GM21381 (cell line): ENCODE measurements at regions not wholly inside any gene's neighbourhood (a gene's known extent, or its start where the extent isn't known, plus 50 kb on each side); places are given as distances from the start of the nearest gene placed in this dataset.

Experiments used
- ATAC-seq: cut with Tn5 transposase; IDR thresholded peaks from one replicate; pipeline ENCODE4 v1.9.1; 2021; ENCODE audit warnings: mild to moderate bottlenecking, moderate library complexity; ENCODE audit not compliant: unreplicated experiment

GRCh38 chr18:56545464-56545863, 92.9 kb downstream of the TXNL1 start:
- no peak for ATAC-seq

GRCh38 chr18:56542476-56542875, 95.9 kb downstream of the TXNL1 start:
- ATAC-seq = no peak

- no peak for ATAC-seq
These were observed 96.6 kb downstream of the TXNL1 start for GRCh38 chr18:56541793-56542192.

DNA sequence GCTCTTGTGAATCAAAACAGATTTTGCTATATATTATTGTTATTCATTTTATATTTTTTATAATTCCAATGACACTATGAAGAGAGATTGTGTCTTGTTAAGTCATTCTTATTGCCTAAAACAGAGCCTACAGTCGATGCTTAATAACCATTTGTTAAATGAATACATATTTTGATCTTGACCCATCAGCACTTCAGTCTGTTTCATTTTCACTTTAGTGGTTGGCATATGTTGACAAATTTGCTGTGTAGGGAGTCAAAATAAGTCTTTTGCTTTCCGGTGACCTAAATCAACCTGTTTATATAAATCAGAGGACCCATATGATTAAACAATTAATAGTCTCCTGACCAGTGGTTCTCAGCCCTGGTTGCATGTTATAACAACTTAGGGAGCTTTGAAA, 97.1 kb downstream of the TXNL1 start:
- ATAC-seq = no peak

- no peak for ATAC-seq
These were observed 99.6 kb downstream of the TXNL1 start for GRCh38 chr18:56538746-56539145.

- peak; percentile 94 for ATAC-seq
These were observed 106.1 kb downstream of the TXNL1 start for GRCh38 chr18:56532176-56532840.

GRCh38 chr18:56522816-56523215, 115.6 kb downstream of the TXNL1 start:
- ATAC-seq = no peak

DNA sequence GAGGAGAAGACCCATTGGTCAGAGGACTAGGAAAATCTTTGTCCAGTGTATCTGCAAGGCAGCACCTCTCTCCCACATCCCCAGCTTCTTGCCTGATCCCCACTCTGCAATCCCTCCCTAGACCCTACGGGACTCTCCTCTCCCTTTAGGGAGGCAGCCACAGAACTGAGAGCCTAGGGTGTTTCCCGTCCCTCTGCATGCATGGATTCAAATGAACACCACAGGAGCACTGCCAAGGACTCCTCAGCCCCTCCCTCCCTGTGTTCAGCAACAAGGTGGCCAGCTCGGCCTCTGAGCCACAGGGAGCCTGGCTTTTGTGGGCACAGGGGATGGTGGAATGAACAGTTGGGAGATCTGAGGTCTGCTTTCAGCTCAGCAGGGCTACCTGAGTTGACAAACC, 117.1 kb downstream of the TXNL1 start:
- ATAC-seq = no peak

DNA sequence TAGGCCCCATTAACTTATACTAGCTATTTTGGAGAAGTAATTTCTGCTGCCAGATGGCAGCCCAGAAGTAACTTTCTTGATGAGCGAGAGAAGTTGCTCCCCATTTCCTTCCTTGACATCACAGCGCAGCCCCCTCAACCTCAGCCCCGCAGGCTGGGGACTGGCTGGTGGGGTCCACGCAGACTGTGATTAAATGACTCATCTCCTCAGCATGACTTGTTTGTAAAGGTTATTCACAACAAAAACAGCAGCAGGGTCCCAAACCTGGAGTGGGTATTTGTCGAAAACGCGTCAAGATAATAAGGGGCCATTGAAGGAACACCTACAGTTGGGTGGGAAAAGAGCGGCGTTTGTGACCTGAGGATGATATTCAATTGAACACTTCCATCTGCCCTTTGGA, 120.6 kb downstream of the TXNL1 start:
- no peak for ATAC-seq

DNA sequence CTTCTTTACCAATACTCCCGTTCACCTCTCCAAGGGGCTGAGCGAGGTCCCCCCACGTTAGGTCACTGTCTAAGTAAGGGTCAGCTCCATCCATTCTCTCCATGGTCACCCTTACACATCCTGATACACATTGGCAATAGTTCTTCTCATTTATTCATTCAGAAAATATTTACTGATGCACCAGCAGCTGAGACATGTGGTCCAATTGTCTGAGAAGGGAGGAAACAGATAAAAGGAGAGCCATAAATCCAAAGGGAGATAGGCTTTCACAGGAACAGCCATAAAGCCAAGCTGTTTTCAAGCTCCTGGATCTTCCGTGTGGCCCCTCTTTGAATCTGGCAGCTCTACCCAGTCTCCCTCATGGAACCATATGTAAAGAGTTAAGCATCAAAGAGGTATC, 121.2 kb downstream of the TXNL1 start:
- no peak for ATAC-seq

DNA sequence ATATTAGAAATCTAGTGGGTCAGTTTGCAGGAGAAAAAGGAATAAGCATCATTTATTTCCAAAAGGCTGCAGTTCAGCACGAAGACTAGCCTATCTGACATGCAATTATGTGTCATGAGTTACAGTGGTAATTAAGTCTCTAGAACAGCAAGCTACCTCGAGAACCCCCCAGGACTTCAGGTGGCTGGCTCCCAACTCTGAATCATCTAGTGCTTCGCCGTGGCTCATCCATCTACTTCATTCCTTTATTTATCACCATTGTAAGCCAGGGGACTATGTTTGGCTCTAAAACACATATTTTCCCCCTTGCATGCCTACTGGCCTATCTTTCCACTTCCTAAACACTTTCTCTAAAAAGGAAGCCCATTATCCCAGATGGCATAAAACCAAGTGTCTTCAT, 121.6 kb downstream of the TXNL1 start:
- no peak for ATAC-seq

DNA sequence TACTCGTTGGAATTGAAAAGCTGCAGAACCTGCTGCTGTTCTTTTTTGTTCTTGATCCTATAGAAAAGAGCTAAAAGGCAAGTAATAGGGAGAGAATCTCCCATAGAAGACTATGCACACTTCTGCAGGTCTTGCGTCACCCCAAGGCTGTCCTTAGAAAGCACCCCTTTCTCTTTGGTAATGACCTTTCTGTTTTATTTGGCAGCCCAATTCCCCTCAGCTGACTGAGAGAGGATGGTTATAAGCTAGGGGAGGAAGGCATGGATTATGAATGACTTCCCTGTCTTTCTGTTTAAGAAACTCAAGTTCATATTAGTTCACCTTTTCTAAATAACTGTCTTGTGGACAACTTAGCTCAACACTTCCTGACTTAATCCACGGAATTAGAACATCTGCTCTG, 122.9 kb downstream of the TXNL1 start:
- ATAC-seq = no peak

DNA sequence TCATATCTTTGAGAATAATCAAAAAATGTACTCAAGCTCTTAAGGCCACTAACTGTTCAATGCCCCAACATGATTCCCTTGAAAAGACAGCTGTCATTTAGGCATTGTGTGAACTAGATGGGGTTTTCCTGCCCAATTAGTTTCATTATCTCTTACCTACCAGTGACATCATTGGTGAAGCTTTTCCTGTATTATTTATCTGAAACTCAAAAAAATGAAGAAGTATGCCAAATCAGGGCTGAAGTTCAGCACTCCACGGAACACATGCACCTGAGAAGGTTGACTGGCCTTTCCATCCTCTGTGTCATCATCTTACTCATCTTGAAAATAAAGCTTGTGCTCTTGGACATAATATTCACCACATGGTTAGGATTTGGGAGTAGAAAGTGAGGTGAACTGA, 126.4 kb downstream of the TXNL1 start:
- peak; percentile 69 for ATAC-seq

GRCh38 chr18:56510108-56510507, 128.3 kb downstream of the TXNL1 start:
- ATAC-seq = no peak

DNA sequence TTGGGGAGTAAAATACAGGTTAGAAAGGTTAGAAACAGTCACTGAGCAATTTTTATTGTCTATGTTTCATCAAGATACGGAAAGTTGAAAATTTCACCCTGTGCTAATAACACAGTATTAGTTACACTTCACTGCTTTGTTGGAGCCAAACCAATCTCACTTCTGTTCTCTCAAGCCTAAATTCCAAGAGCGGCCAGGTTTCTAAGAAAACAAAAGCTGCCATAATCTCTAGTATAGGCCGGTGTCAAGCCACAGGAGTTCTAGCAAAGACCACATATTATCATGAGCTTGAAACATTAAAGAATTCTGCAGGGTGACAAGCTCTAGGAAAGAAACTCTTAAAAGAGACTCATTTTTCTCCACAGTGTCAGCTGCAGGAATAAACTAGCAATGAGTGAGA, 128.7 kb downstream of the TXNL1 start:
- no peak for ATAC-seq

DNA sequence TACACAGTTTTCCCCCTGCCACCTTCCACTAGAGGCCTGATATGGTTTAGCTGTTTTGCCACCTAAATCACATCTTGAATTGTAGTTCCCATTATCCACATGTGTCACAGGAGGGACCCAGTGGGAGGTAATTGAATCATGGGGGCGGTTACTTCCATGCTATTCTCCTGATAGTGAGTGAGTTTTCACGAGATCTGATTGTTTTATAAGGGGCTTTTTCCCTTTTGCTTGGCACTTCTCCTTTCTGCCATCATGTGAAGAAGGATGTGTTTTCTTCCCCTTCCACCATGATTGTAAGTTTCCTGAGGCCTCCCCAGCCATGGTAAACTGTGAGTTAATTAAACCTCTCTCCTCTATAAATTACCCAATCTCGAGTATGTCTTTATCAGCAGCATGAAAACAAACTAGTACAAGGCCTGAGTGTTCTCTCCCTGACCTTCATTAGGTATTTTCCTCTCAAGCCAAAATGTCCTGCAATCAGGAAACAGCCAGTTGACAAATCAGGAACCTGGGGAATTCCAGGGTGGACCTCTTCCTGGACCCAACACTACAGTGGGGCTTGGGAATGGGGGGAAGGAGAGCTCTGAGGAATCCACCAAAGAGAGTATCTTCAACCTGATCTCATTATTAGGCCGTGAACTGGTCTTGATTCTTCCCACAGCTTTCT, 129.9 kb downstream of the TXNL1 start:
- ATAC-seq = no peak

DNA sequence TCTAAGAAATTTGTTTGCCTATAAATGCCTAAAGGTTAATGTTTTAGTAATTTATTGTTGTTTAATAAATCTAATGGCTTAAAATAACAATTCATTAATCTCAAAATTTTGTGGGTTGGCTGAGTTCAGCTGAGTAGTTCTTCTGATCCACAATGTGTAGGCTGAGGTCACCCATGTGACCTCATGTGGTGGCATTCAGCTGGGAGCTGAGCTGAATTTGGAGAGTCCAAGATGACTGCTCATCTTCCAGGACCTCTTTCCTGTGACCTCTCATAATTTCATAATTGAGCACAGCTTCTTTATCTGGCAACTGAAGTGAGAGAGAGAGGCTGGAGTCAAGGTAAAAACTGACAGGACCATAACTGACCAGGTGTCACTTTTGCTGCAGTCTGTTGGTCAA, 132.4 kb downstream of the TXNL1 start:
- ATAC-seq = no peak

GRCh38 chr18:56505293-56505692, 133.1 kb downstream of the TXNL1 start:
- no peak for ATAC-seq

- ATAC-seq = no peak
These were observed 136.5 kb downstream of the TXNL1 start for GRCh38 chr18:56501896-56502295.

DNA sequence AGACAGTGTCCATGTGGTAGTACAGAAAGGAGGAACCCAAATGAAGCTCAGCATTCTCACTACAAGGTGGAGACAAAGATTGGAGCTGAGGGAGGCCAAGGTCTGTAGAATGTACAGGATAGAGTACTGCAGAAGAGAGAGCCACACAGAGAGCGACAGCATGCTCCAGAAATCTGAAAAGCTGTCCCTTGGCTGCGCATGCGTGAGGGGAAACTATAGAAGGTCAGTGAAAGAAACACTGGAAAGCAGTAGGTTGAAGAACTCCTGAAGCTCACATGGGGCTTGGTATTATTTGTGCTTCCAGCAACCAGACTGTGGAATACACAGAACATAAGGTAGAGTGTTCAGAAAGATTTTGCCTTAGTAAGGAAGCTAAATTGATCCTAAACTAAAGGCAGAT, 142.5 kb downstream of the TXNL1 start:
- no peak for ATAC-seq

DNA sequence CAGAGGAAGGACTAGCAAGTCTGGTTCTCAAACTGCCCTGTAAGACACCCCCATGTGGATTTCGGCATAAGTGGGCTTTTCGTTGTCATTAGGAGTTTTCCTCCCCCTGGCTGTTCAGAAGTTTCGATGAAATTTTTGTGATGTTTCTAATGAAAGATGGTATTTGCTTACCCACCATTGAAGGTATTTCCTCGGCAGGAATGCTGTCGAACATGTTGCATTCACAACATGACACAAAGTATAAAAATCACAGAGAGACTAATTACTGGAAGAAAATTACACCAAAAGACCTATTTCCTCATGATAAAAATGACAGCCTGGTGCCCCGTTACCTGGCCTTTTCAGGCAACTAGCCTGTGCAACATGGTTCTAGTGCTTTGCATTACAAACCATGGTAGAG, 144.9 kb downstream of the TXNL1 start:
- no peak for ATAC-seq

DNA sequence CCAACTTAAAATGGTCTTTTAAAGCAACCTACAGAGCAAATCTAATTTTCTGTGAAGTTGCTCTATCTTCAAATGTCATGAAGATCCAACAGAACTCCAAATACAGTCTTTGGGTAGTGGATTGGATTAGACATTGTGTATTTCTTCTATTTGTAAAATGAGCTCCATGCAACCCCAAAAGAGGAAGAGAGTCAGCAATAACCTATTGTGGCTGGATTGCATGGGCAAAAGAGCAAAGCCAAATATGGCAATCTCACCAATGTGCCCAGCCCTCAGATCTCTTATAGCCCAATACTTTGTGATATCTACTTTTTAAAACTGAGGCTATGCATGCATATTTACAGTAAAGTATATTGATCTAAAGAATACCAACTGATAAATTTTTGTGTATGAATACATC, 146.3 kb downstream of the TXNL1 start:
- no peak for ATAC-seq

- no peak for ATAC-seq
These were observed 147.4 kb downstream of the TXNL1 start for GRCh38 chr18:56490942-56491341.
